IMR-90 (cell line): ENCODE measurements at regions not wholly inside any gene's neighbourhood (a gene's known extent, or its start where the extent isn't known, plus 50 kb on each side); places are given as distances from the start of the nearest gene placed in this dataset.
"Not testable (repeated sequence)": the region's sequence is repeated elsewhere in the genome, so short reads cannot be mapped to it uniquely, and the experiment has no call there.

Source experiments
- BHLHE40 ChIP-seq: fragments of 150-350 bp; IDR thresholded peaks from 2 replicates; pipeline ENCODE4 v1.6.1; 2016; ENCODE audit warnings: mild to moderate bottlenecking, low read depth, low read length
- CEBPB ChIP-seq: IDR thresholded peaks from 2 replicates; pipeline ENCODE4 v1.6.1; 2012; ENCODE audit warnings: low read depth, low read length, improper control_type of control experiment
- CHD1 ChIP-seq: IDR thresholded peaks from 2 replicates; pipeline ENCODE4 v1.6.1; 2012; ENCODE audit warnings: low read depth, low read length, improper control_type of control experiment
- CTCF ChIP-seq: conservative IDR thresholded peaks from 2 replicates; pipeline ENCODE4 v1.5.1; 2012; ENCODE audit warnings: mild to moderate bottlenecking, low read depth, low read length, improper control_type of control experiment
- FOS ChIP-seq: fragments of 150-350 bp; IDR thresholded peaks from 2 replicates; pipeline ENCODE4 v1.6.1; 2016; ENCODE audit warnings: low read depth, low read length
- MAFK ChIP-seq: IDR thresholded peaks from 2 replicates; pipeline ENCODE4 v1.6.1; 2012; ENCODE audit warnings: low read depth, low read length, improper control_type of control experiment
- MAZ ChIP-seq: IDR thresholded peaks from 2 replicates; pipeline ENCODE4 v1.6.1; 2012; ENCODE audit warnings: low read depth, mild to moderate bottlenecking, low read length, improper control_type of control experiment, moderate library complexity, borderline replicate concordance
- NFE2L2 ChIP-seq: fragments of 150-350 bp; IDR thresholded peaks from 2 replicates; pipeline ENCODE4 v1.6.1; 2016; ENCODE audit warnings: low read depth, mild to moderate bottlenecking, low read length
- POLR2A ChIP-seq: IDR thresholded peaks from 2 replicates; pipeline ENCODE4 v1.6.1; 2012; ENCODE audit warnings: mild to moderate bottlenecking, low read depth, low read length
- RAD21 ChIP-seq: IDR thresholded peaks from 2 replicates; pipeline ENCODE4 v1.6.1; 2012; ENCODE audit warnings: low read length, improper control_type of control experiment
- RCOR1 ChIP-seq: IDR thresholded peaks from 2 replicates; pipeline ENCODE4 v1.6.1; 2012; ENCODE audit warnings: mild to moderate bottlenecking, low read length, improper control_type of control experiment; ENCODE audit not compliant: insufficient replicate concordance
- RFX5 ChIP-seq: IDR thresholded peaks from 2 replicates; pipeline ENCODE4 v1.8.0; 2012; ENCODE audit warnings: low read depth, mild to moderate bottlenecking, low read length, moderate library complexity
- SMC3 ChIP-seq: fragments of 150-350 bp; IDR thresholded peaks from 2 replicates; pipeline ENCODE4 v1.6.1; 2016; ENCODE audit warnings: low read depth, mild to moderate bottlenecking, antibody characterized with exemption, low read length, moderate library complexity

- TF ChIP-seq CTCF, POLR2A, MAFK, RAD21, CEBPB, NFE2L2, RFX5, BHLHE40, SMC3, CHD1, RCOR1, FOS, MAZ: not testable (repeated sequence)
Measured at GRCh38 chr1:120297345-120297953, 117.4 kb upstream of the NBPF8 start.
